ENCODE measurements at regions not wholly inside any gene's neighbourhood (a gene's known extent, or its start where the extent isn't known, plus 50 kb on each side); places are given as distances from the start of the nearest gene placed in this dataset.

GRCh38 chr13:78201411-78201810, 282.8 kb upstream of the EDNRB start:
- Histone ChIP-seq H3F3A (replicated peaks; ENCODE audit: low read depth) (no peaks in the 10 kb centered on the region), H3K9me2 (ENCODE audit: insufficient read depth) (no peaks in the 10 kb centered on the region), H3K4me1 (ENCODE audit: insufficient read depth) (no peaks in the 10 kb centered on the region), H3K4me3 (no peak overlapping the region), H2AFZ (no peak overlapping the region), H3K36me3 (ENCODE audit: insufficient read depth) (no peaks in the 10 kb centered on the region), H3K79me2 (replicated peaks; ENCODE audit: insufficient read depth) (no peaks in the 10 kb centered on the region), H4K20me1 (replicated peaks; ENCODE audit: insufficient read depth) (no peaks in the 10 kb centered on the region), H3K27ac (ENCODE audit: low read depth) (no peak overlapping the region), H3K27me3 (ENCODE audit: insufficient read depth) (no peaks in the 10 kb centered on the region), H3K4me2 (no peak overlapping the region)
- no peaks in the 10 kb centered on the region for H3K36me3 Mint-ChIP-seq (ENCODE audit: low read depth)
- ATAC-seq (no peak), DNase-seq (ENCODE audit: low spot score) (no peak)
- TF ChIP-seq EZH2 (IDR thresholded peaks at IDR 0.05; ENCODE audit: low read depth, unreplicated experiment) = no peak
- no peak for TF ChIP-seq POLR2AphosphoS5 (IDR thresholded peaks at IDR 0.05; ENCODE audit: low read depth)
- TF ChIP-seq, protein P1, sequence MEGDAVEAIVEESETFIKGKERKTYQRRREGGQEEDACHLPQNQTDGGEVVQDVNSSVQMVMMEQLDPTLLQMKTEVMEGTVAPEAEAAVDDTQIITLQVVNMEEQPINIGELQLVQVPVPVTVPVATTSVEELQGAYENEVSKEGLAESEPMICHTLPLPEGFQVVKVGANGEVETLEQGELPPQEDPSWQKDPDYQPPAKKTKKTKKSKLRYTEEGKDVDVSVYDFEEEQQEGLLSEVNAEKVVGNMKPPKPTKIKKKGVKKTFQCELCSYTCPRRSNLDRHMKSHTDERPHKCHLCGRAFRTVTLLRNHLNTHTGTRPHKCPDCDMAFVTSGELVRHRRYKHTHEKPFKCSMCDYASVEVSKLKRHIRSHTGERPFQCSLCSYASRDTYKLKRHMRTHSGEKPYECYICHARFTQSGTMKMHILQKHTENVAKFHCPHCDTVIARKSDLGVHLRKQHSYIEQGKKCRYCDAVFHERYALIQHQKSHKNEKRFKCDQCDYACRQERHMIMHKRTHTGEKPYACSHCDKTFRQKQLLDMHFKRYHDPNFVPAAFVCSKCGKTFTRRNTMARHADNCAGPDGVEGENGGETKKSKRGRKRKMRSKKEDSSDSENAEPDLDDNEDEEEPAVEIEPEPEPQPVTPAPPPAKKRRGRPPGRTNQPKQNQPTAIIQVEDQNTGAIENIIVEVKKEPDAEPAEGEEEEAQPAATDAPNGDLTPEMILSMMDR (conservative IDR thresholded peaks at IDR 0.05; ENCODE audit: low read depth in 2 of 2) = no peak
- H3K4me3 Mint-ChIP-seq = no peak overlapping the region
- H3K27me3 Mint-ChIP-seq (ENCODE audit: insufficient read depth, low read depth, poor library complexity) = no peaks in the 10 kb centered on the region
- H3K9me3 Mint-ChIP-seq = no peaks in the 10 kb centered on the region
- H3K27ac Mint-ChIP-seq = no peak overlapping the region
- peaks cover 3% of the 10 kb centered on the region; the same call in 1 of the 3 replicates for H3K4me1 Mint-ChIP-seq

DNA sequence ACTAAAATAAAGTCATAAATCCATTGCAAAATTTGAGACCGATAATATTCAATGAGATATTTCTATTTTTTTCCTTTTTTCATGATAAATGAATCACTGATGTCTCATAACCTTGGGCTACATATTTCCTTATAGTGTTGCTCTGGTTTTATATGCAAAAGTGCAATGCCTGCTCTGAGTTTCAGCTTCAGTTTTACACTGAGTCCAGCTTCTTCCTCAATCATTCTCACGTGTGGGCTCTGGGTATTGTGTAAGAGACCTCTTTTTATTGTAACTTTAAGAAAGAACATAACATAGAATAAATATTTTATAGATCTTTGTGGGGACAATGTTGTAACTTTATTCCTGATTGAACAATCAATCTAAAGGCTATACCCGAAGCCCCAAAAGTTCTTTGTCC, 280.2 kb upstream of the EDNRB start:
- Histone ChIP-seq H3K36me3 (ENCODE audit: insufficient read depth) (no peaks in the 10 kb centered on the region), H3K4me2 (no peak overlapping the region), H3K4me3 (no peak overlapping the region), H3K79me2 (replicated peaks; ENCODE audit: insufficient read depth) (no peaks in the 10 kb centered on the region), H3K9me2 (ENCODE audit: insufficient read depth) (no peaks in the 10 kb centered on the region), H2AFZ (no peak overlapping the region), H3K4me1 (ENCODE audit: insufficient read depth) (peaks cover 7% of the 10 kb centered on the region; the same call in 1 of the 2 replicates), H3K27me3 (ENCODE audit: insufficient read depth) (no peaks in the 10 kb centered on the region), H3K27ac (ENCODE audit: low read depth) (no peak overlapping the region), H3F3A (replicated peaks; ENCODE audit: low read depth) (no peaks in the 10 kb centered on the region), H4K20me1 (replicated peaks; ENCODE audit: insufficient read depth) (no peaks in the 10 kb centered on the region)
- Mint-ChIP-seq H3K9me3 (no peaks in the 10 kb centered on the region), H3K27ac (no peak overlapping the region), H3K36me3 (ENCODE audit: low read depth) (no peaks in the 10 kb centered on the region), H3K4me1 (peaks cover 10% of the 10 kb centered on the region), H3K4me3 (no peak overlapping the region), H3K27me3 (ENCODE audit: insufficient read depth, low read depth, poor library complexity) (no peaks in the 10 kb centered on the region)
- DNase-seq (ENCODE audit: low spot score) (no peak), ATAC-seq (no peak)
- TF ChIP-seq EZH2phosphoT487 (IDR thresholded peaks at IDR 0.05; ENCODE audit: unreplicated experiment) (no peak), ZNF114 (CRISPR knock-in tag; IDR thresholded peaks at IDR 0.05) (no peak), NANOG (IDR thresholded peaks at IDR 0.05; ENCODE audit: borderline replicate concordance) (no peak), STAT1 (IDR thresholded peaks at IDR 0.05; ENCODE audit: unreplicated experiment) (no peak), POLR2AphosphoS5 (IDR thresholded peaks at IDR 0.05; ENCODE audit: low read depth) (no peak), EZH2 (IDR thresholded peaks at IDR 0.05; ENCODE audit: low read depth, unreplicated experiment) (no peak), ZNF331 (CRISPR knock-in tag; IDR thresholded peaks at IDR 0.05; ENCODE audit: low read depth) (no peak), CREB1 (CRISPR knock-in tag; IDR thresholded peaks at IDR 0.05; ENCODE audit: low read depth) (no peak)
- TF ChIP-seq, protein P2, sequence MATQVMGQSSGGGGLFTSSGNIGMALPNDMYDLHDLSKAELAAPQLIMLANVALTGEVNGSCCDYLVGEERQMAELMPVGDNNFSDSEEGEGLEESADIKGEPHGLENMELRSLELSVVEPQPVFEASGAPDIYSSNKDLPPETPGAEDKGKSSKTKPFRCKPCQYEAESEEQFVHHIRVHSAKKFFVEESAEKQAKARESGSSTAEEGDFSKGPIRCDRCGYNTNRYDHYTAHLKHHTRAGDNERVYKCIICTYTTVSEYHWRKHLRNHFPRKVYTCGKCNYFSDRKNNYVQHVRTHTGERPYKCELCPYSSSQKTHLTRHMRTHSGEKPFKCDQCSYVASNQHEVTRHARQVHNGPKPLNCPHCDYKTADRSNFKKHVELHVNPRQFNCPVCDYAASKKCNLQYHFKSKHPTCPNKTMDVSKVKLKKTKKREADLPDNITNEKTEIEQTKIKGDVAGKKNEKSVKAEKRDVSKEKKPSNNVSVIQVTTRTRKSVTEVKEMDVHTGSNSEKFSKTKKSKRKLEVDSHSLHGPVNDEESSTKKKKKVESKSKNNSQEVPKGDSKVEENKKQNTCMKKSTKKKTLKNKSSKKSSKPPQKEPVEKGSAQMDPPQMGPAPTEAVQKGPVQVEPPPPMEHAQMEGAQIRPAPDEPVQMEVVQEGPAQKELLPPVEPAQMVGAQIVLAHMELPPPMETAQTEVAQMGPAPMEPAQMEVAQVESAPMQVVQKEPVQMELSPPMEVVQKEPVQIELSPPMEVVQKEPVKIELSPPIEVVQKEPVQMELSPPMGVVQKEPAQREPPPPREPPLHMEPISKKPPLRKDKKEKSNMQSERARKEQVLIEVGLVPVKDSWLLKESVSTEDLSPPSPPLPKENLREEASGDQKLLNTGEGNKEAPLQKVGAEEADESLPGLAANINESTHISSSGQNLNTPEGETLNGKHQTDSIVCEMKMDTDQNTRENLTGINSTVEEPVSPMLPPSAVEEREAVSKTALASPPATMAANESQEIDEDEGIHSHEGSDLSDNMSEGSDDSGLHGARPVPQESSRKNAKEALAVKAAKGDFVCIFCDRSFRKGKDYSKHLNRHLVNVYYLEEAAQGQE (IDR thresholded peaks at IDR 0.05; ENCODE audit: unreplicated experiment) = no peak
- TF ChIP-seq, protein P3, sequence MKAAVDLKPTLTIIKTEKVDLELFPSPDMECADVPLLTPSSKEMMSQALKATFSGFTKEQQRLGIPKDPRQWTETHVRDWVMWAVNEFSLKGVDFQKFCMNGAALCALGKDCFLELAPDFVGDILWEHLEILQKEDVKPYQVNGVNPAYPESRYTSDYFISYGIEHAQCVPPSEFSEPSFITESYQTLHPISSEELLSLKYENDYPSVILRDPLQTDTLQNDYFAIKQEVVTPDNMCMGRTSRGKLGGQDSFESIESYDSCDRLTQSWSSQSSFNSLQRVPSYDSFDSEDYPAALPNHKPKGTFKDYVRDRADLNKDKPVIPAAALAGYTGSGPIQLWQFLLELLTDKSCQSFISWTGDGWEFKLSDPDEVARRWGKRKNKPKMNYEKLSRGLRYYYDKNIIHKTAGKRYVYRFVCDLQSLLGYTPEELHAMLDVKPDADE (IDR thresholded peaks at IDR 0.05) = no peak

All from GM23338 (cell line).